ENCODE measurements at regions not wholly inside any gene's neighbourhood (a gene's known extent, or its start where the extent isn't known, plus 50 kb on each side); places are given as distances from the start of the nearest gene placed in this dataset.
"Not testable (repeated sequence)": the region's sequence is repeated elsewhere in the genome, so short reads cannot be mapped to it uniquely, and the experiment has no call there.

DNA sequence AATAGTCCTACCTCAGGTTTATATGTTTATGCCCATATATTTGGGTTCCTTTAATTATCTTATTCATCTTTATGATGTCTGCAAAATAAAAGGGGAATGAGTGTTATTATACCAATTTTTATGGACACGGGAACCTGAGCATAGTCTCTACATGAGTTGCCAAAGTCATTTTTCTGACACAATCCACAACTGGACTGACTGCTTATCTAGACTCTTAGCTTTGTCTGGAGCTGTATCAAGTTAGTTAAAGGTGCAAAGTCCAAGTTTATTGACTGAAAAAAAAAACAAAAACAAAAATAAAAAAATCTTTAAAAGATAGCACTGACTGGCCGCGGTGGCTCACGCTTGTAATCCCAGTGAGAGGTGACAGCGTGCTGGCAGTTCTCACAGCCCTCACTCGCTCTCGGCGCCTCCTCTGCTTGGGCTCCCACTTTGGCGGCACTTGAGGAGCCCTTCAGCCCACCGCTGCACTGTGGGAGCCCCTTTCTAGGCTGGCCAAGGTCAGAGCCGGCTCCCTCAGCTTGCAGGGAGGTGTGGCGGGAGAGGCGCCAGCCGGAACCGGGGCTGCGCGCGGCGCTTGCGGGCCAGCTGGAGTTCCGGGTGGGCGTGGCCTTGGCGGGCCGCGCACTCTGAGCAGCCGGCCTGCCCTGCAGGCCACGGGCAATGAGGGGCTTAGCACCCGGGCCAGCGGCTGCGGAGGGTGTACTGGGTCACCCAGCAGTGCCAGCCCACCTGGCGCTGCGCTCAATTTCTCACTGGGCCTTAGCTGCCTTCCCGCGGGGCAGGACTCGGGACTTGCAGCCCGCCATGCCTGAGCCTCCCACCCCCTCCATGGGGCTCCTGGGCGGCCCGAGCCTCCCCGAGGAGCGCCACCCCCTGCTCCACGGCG lies 116.6 kb upstream of the MBNL1 start:
- TF ChIP-seq POLR2AphosphoS5 (IDR thresholded peaks at IDR 0.05; ENCODE audit: low read depth, low read length); TAF1 (IDR thresholded peaks at IDR 0.05; ENCODE audit: borderline replicate concordance, low read depth, low read length); POLR2A (IDR thresholded peaks at IDR 0.05; ENCODE audit: low read depth, low read length): not testable (repeated sequence)
